Kidney (tissue), 13 donors: ENCODE measurements at regions not wholly inside any gene's neighbourhood (a gene's known extent, or its start where the extent isn't known, plus 50 kb on each side); places are given as distances from the start of the nearest gene placed in this dataset.

Source experiments
- DNase-seq, 5 donors: peaks; one replicate each; pipeline ENCODE4 v3.0.0-alpha.2; 2013 to 2020
- FAIRE-seq: peaks from 2 replicates; lab custom pipeline; 2012; peaks lifted over from hg19 to GRCh38; lab: Jason Lieb, UNC
- H3K27ac ChIP-seq, 2 donors: one replicate each; pipeline ENCODE4 v1.7.0; 2013; ENCODE audit warnings: low read depth in 2 of 2, low read length in 2 of 2, inconsistent platforms in 1 of 2
- H3K27me3 ChIP-seq: one replicate; pipeline ENCODE4 v1.7.1; 2013; ENCODE audit warnings: low read length, inconsistent platforms; ENCODE audit not compliant: control insufficient read depth, insufficient read depth
- H3K36me3 ChIP-seq, 3 donors: one replicate each; pipeline versions ENCODE4 v1.7.0 to v1.7.1; 2013; ENCODE audit warnings: low read length in 3 of 3, control low read depth in 1 of 3, inconsistent platforms in 1 of 3; ENCODE audit not compliant: insufficient read depth in 3 of 3, control insufficient read depth in 2 of 3
- H3K4me1 ChIP-seq, 3 donors: one replicate each; pipeline versions ENCODE4 v1.7.0 to v1.7.1; 2013; ENCODE audit warnings: low read length in 3 of 3, inconsistent platforms in 1 of 3, low read depth in 1 of 3; ENCODE audit not compliant: control insufficient read depth in 2 of 3, insufficient read depth in 2 of 3
- H3K4me3 ChIP-seq, 3 donors: one replicate each; pipeline versions ENCODE4 v1.7.0 to v1.8.1; 2013; ENCODE audit warnings: low read length in 3 of 3, control low read depth in 1 of 3, inconsistent platforms in 1 of 3
- H3K9ac ChIP-seq, 3 donors: one replicate each; pipeline versions ENCODE4 v1.7.0 to v1.7.1; 2013; ENCODE audit warnings: low read length in 3 of 3, control low read depth in 1 of 3, inconsistent platforms in 1 of 3
- H3K9me3 ChIP-seq, 3 donors: one replicate each; pipeline versions ENCODE4 v1.7.0 to v1.7.1; 2013; ENCODE audit warnings: low read length in 3 of 3, control low read depth in 1 of 3, inconsistent platforms in 1 of 3; ENCODE audit not compliant: control insufficient read depth in 2 of 3, insufficient read depth in 1 of 3
- intact Hi-C: fragments of 100-400 bp; cut with DNase I; formaldehyde crosslinking; loops from one replicate; pipeline ENCODE4 v1.11.1; 2022
- TF ChIP-seq, protein P1 (sequence below): IDR thresholded peaks from 3 replicates; pipeline ENCODE4 v1.5.1; 2012; ENCODE audit warnings: mild to moderate bottlenecking, moderate library complexity, borderline replicate concordance; ENCODE audit not compliant: insufficient read depth; ENCODE audit errors: extremely low read depth
- donor health status: control.
- donor health status: control.
- donor health status: control.
- donor health status: control.
- donor health status: control.
- donor health status: DM: yes; HTN: yes; CAD: no.
- donor health status: Normal renal cell carcinoma (clear cell type).

DNA sequence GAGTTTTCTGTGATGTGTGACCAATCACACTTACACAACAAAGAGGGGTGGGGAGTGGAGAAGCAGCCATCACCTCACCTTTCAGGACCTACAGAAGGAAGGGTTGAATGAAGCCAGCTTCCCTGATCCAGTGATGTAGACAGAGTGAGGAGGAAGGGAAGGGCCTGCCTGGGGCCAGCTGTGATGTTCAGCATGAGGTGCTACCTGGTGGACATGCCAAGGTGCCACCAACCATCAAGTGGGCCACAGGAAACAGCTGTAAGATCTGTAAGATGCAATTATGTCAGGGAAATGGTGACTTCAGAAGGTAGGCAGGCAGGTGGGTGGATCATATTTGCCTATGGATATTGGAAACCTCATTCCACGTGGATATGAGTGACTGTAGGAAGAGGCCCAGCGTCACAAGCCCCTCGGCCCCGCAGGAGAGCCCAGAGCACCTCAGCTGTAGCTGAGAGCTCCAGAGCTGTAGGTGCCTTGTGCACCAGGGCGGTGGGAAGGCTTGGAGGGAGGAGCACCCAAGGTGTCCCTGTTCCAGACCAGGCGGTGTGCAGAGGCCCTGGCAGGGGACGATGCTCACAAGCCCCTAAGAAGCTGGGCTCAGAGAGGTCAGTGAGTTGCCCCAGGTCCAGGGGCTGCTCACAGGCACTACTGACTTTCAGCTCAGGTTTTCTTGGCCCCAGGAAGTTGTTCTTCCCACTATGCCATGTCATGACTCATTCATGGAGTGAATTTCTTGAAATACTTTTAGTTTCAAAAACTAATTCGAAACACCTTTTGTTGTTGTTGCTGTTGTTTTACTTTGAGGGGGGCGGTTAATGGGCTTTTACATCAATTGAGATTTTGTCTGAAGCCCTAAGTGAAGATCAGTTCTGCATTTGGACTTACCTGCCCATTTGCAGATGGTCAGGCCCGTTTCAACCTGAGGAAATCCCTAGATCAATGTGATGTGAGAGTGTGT lies 94.2 kb upstream of the ALDH1A3 start:
- TF ChIP-seq, protein P1, sequence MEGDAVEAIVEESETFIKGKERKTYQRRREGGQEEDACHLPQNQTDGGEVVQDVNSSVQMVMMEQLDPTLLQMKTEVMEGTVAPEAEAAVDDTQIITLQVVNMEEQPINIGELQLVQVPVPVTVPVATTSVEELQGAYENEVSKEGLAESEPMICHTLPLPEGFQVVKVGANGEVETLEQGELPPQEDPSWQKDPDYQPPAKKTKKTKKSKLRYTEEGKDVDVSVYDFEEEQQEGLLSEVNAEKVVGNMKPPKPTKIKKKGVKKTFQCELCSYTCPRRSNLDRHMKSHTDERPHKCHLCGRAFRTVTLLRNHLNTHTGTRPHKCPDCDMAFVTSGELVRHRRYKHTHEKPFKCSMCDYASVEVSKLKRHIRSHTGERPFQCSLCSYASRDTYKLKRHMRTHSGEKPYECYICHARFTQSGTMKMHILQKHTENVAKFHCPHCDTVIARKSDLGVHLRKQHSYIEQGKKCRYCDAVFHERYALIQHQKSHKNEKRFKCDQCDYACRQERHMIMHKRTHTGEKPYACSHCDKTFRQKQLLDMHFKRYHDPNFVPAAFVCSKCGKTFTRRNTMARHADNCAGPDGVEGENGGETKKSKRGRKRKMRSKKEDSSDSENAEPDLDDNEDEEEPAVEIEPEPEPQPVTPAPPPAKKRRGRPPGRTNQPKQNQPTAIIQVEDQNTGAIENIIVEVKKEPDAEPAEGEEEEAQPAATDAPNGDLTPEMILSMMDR: no peak
- H3K9me3 ChIP-seq: no peaks in the 10 kb centered on the region
- FAIRE-seq (no peak), DNase-seq (no peak)
- H3K4me3 ChIP-seq: no peak overlapping the region
- intact Hi-C loops: no loop called here
- H3K27me3 ChIP-seq: no peaks in the 10 kb centered on the region
- H3K9ac ChIP-seq: no peak overlapping the region
- no peaks in the 10 kb centered on the region for H3K36me3 ChIP-seq
- no peak overlapping the region for H3K27ac ChIP-seq
- H3K4me1 ChIP-seq: no peaks in the 10 kb centered on the region

DNA sequence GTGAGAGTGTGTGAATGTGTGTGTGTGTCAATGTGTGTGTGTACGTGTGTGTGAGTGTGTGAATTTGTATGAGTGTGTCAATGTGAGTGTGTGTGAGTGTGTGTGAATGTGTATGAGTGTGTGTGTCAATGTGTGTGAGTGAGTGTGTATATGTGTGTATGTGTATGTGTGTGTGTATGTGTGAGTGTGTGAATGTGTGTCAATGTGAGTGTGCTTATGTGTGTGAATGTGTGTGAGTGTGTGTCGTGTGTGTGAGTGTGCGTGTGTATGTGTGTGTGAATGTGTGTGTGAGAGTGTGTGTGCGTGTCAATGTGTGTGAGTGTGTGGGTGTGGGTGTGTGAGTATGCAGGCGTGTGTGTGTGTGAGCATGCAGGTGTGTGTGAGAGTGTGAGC lies 93.5 kb upstream of the ALDH1A3 start:
- no peaks in the 10 kb centered on the region for H3K9me3 ChIP-seq
- intact Hi-C loops: no loop called here
- no peaks in the 10 kb centered on the region for H3K36me3 ChIP-seq
- H3K4me1 ChIP-seq: no peaks in the 10 kb centered on the region
- no peak overlapping the region for H3K27ac ChIP-seq
- H3K9ac ChIP-seq: no peak overlapping the region
- no peak overlapping the region for H3K4me3 ChIP-seq
- no peaks in the 10 kb centered on the region for H3K27me3 ChIP-seq
- no peak for FAIRE-seq
- TF ChIP-seq, protein P1: no peak
- peak in 1 of 5 donors; percentile 3 for DNase-seq

DNA sequence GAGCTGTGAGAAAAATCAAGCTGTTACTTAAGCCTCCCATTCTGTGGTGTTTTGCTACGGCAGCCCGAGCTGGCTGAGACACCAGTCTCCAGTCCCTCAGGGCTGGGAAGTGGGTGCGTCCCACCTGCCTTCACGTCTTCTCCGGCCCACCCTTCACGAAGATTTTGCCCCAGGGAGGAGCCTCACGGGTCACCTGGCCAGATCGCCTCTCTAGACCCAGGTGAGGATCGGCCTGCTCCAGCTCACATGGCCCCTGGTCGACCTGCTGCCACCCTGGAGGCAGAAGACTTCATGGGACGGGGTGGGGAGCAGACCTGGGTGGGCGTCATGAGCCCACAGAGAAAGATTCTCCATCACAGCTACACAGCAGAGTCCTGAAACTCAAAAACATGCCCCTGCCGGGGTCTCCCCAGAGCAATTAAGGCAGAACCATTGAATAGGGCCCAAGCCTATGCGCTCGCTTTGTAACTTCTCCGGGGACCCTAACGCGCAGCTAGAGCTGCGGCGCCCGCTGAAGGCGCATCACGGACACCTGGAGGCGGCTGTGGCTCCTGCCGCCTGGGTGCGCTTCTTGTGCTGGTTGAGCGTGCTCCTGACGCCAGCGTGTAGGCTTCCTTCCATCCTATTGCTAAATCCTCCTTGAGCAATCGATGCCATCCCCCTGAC lies 92.6 kb upstream of the ALDH1A3 start:
- TF ChIP-seq, protein P1: no peak
- Histone ChIP-seq H3K4me1 (no peaks in the 10 kb centered on the region), H3K27me3 (no peaks in the 10 kb centered on the region), H3K9me3 (no peaks in the 10 kb centered on the region), H3K4me3 (no peak overlapping the region), H3K9ac (no peak overlapping the region), H3K27ac (no peak overlapping the region), H3K36me3 (no peaks in the 10 kb centered on the region)
- intact Hi-C loops: no loop called here
- peak in 1 of 5 donors; percentile 4 for DNase-seq
- FAIRE-seq: no peak
